Gastrocnemius medialis (tissue), 4 donors: ENCODE measurements at regions not wholly inside any gene's neighbourhood (a gene's known extent, or its start where the extent isn't known, plus 50 kb on each side); places are given as distances from the start of the nearest gene placed in this dataset.

Source experiments
- POLR2A ChIP-seq, 2 donors: fragments of 450-650 bp; IDR thresholded peaks; one replicate each; pipeline ENCODE4 v1.6.1; 2017; ENCODE audit warnings: antibody characterized with exemption in 2 of 2, mild to moderate bottlenecking in 2 of 2, moderate library complexity in 2 of 2
- TF ChIP-seq, protein P1 (sequence below), 5 experiments: fragments of 450-650 bp in 3 of 5; fragments of 200-600 bp in 2 of 5; sonication (generic) in 2 of 5; IDR thresholded peaks in 4 of 5; conservative IDR thresholded peaks in 1 of 5; 1 replicate in 4 of 5; 2 replicates in 1 of 5; pipeline ENCODE4 v1.5.1; 2016 to 2019; ENCODE audit warnings: antibody characterized with exemption in 5 of 5, mild to moderate bottlenecking in 3 of 5, moderate library complexity in 3 of 5

DNA sequence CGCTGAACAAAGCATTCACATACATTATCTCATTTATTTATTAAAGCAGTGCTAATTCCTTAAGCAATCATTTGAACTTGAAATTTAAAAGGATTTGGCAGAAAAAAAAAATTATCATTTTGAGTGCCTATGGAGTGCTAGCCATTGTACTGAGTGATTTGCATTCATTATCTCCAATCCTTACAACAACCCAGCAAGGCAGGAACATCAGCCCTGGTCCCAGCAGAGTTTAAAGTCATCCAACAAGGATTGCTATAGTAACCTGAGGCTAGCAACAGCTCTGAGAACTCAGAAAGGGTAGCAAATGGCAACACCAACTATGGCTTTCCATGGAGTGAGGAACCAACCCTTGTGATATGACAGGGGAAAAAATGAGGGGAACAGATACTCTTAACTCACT is 237.6 kb upstream of the SETMAR start:
- no peak for TF ChIP-seq POLR2A (IDR thresholded peaks at IDR 0.05)
- TF ChIP-seq, protein P1, sequence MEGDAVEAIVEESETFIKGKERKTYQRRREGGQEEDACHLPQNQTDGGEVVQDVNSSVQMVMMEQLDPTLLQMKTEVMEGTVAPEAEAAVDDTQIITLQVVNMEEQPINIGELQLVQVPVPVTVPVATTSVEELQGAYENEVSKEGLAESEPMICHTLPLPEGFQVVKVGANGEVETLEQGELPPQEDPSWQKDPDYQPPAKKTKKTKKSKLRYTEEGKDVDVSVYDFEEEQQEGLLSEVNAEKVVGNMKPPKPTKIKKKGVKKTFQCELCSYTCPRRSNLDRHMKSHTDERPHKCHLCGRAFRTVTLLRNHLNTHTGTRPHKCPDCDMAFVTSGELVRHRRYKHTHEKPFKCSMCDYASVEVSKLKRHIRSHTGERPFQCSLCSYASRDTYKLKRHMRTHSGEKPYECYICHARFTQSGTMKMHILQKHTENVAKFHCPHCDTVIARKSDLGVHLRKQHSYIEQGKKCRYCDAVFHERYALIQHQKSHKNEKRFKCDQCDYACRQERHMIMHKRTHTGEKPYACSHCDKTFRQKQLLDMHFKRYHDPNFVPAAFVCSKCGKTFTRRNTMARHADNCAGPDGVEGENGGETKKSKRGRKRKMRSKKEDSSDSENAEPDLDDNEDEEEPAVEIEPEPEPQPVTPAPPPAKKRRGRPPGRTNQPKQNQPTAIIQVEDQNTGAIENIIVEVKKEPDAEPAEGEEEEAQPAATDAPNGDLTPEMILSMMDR (IDR thresholded peaks at IDR 0.05 in 4 of 5, conservative IDR thresholded peaks at IDR 0.05 in 1 of 5): no peak
